ENCODE measurements at regions not wholly inside any gene's neighbourhood (a gene's known extent, or its start where the extent isn't known, plus 50 kb on each side); places are given as distances from the start of the nearest gene placed in this dataset.

DNA sequence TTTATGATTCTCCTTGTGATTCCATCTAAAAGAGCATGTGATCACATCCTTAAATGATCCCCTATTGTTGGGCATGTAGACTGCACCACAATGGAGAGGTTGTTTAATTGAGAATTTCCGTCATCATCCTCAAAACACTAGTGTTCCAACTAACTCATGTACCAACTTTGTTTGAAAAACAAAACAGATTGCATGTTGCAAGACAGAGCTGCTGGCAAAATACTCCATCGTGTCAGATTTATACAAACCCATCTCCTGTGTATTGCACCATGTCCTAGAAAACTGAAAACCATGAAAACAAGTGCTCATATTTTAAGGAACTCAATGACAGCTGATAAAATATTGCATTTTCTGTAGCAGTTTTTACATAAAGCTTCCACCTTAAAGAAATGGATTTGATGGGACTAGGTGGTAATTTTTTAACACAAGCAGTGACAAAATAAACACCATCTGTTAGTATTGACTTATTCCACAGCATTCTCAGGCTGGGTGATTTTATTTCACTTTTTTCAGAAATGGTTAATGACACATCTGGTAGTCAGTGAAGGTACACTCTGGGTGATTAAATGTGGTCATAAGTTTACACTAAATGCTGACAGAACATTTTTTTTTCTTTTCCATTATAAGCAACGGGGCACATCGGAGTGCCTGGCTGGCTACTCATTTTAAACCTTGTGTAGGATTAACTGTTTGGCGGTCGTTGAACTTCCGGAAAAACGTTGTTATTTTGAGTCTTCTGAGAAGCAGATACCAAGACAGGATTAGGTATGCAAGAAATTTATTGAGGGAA, 602.9 kb upstream of the WWC1 start:
- Histone ChIP-seq H3K4me3 (no peak overlapping the region), H3K27me3 (no peaks in the 10 kb centered on the region), H3K27ac (no peak overlapping the region), H3K4me1 (peaks cover 0 to 21% (median 2%) of the 10 kb centered on the region in 4 donors), H3K36me3 (no peaks in the 10 kb centered on the region), H3K9me3 (no peaks in the 10 kb centered on the region)
- TF ChIP-seq, protein P1, sequence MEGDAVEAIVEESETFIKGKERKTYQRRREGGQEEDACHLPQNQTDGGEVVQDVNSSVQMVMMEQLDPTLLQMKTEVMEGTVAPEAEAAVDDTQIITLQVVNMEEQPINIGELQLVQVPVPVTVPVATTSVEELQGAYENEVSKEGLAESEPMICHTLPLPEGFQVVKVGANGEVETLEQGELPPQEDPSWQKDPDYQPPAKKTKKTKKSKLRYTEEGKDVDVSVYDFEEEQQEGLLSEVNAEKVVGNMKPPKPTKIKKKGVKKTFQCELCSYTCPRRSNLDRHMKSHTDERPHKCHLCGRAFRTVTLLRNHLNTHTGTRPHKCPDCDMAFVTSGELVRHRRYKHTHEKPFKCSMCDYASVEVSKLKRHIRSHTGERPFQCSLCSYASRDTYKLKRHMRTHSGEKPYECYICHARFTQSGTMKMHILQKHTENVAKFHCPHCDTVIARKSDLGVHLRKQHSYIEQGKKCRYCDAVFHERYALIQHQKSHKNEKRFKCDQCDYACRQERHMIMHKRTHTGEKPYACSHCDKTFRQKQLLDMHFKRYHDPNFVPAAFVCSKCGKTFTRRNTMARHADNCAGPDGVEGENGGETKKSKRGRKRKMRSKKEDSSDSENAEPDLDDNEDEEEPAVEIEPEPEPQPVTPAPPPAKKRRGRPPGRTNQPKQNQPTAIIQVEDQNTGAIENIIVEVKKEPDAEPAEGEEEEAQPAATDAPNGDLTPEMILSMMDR (IDR thresholded peaks at IDR 0.05): no peak
- DNase-seq: no peak
- intact Hi-C loops (cut with DNase I; ENCODE audit: low total_unique reads): no loop called here

DNA sequence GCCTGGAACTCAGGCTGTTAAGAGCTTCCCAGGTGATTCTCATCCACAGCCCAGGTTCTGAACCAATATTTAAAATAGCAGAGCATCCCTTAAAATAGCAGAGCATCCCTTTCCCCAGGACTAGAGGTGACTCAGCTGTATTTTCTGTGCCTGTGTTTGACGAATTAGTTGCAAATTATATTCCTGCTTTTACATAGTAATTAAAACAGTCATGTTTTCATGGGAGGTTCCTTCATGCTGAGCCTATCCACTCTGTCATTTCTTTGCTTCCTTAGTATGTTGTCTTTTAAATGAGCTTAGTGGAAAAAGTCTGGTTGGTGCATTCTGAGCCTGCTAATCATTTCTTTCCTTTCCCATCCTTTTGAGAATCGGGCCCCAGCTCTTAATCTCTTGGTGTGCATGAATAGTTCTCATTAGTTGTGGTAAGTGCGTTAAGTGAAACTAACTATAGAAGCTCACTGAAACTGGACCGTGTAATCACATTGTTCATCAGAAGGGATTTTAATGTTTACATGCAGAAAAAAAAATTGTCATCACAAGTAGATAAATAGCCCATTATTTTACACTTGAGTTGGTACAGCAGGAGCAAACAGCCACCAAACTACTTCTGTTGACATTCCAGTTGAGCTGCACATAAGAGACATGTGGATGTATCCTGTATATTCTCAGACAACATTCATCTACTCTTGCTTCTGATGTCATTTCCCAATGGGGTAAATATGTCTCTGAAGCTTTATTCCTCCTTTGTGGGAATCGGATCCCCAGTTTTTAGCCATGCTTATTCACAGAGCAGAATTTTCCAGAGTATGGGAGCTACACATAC, 596.9 kb upstream of the WWC1 start:
- Histone ChIP-seq H3K4me1 (peaks cover 0 to 12% (median 0%) of the 10 kb centered on the region in 4 donors), H3K27me3 (no peaks in the 10 kb centered on the region), H3K27ac (no peak overlapping the region), H3K36me3 (no peaks in the 10 kb centered on the region), H3K4me3 (no peak overlapping the region), H3K9me3 (no peaks in the 10 kb centered on the region)
- no peak for DNase-seq
- TF ChIP-seq, protein P1 (IDR thresholded peaks at IDR 0.05): no peak
- intact Hi-C loops (cut with DNase I; ENCODE audit: low total_unique reads): no loop called here

DNA sequence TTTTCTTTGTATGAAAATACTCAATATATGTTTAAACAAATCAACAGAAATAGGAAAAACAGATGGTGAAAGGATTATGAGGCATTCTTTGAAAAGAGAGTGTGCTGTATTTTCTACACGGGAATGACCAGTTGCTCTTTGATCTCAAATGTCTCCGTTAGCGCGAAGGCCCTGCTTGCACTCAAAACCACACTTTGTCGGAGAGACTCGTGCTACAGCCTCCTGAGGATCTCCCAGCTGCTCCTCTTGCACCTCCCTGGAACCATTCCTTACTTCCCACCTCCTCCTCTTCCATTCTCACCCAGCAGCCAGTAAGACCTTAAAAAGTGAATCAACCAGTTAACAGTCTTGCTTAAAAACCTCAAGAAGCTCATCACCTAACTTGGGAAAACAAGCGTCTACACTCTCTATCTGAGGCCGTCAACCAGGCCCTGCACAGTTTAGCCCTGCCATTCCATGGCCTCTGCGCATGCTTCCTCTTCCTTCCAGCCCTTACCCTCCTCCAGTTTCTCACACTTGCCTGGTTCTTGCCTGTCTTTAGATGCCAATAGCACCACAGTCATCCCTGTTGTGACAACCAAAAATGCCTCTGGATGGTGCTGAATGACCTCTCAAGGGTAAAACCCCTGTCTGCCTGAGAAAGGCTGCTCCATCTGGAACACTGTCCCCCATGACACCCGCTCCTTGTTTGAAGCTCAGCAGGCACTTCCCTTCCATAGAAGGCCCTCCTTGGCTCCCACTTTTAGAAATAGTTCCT, 594.7 kb upstream of the WWC1 start:
- Histone ChIP-seq H3K9me3 (no peaks in the 10 kb centered on the region), H3K36me3 (no peaks in the 10 kb centered on the region), H3K4me3 (no peak overlapping the region), H3K27me3 (no peaks in the 10 kb centered on the region), H3K4me1 (no peaks in the 10 kb centered on the region), H3K27ac (no peak overlapping the region)
- TF ChIP-seq, protein P1 (IDR thresholded peaks at IDR 0.05): no peak
- no peak for DNase-seq
- intact Hi-C loops (cut with DNase I; ENCODE audit: low total_unique reads): no loop called here

DNA sequence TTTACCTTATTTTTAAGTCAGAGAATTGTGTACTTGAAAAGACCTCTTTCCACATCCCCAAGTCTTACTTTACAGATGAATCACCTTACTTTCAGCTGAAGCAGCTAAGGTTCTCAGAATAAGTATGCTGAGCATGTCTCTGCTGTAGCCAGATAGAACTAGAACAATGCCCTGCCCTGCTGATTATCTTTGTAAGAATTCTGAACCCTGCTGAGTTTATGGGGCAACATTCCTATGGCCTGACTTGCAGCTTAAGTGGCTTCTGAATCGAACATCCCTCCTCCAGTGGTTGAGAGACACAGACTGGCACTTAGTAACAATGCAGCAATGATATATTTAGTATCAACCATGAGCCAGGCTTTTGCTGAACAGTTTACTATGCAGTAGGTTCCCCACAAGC, 592.0 kb upstream of the WWC1 start:
- intact Hi-C loops (cut with DNase I; ENCODE audit: low total_unique reads): no loop called here
- H3K4me1 ChIP-seq: no peaks in the 10 kb centered on the region
- no peaks in the 10 kb centered on the region for H3K27me3 ChIP-seq
- H3K9me3 ChIP-seq: no peaks in the 10 kb centered on the region
- no peak overlapping the region for H3K27ac ChIP-seq
- DNase-seq: no peak
- H3K36me3 ChIP-seq: no peaks in the 10 kb centered on the region
- TF ChIP-seq, protein P1 (IDR thresholded peaks at IDR 0.05): no peak
- H3K4me3 ChIP-seq: no peak overlapping the region

DNA sequence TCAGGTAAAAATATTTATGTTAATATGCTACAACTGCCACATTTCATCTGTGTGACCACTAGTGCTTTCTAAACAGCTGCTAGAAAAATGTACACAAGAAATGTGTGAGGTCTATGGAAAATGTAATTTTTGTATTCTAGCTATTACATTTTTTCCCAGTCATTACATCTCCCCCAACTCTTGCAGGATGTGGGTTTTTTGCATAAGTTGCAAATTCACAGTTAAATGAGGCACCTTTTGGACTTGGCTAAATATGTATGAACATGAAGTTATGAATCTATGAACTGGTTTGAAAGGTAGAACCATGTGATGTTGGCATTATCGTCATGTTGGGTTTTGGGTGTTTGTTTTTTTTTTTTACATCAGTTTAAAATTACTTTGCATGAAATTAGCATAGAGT, 590.4 kb upstream of the WWC1 start:
- no peaks in the 10 kb centered on the region for H3K27me3 ChIP-seq
- TF ChIP-seq, protein P1 (IDR thresholded peaks at IDR 0.05): no peak
- no peaks in the 10 kb centered on the region for H3K36me3 ChIP-seq
- H3K4me1 ChIP-seq: no peaks in the 10 kb centered on the region
- DNase-seq: no peak
- no peaks in the 10 kb centered on the region for H3K9me3 ChIP-seq
- intact Hi-C loops (cut with DNase I; ENCODE audit: low total_unique reads): no loop called here
- no peak overlapping the region for H3K27ac ChIP-seq
- no peak overlapping the region for H3K4me3 ChIP-seq

Measured in tibial artery (tissue), 4 donors.